H9 (cell line): ENCODE measurements at regions not wholly inside any gene's neighbourhood (a gene's known extent, or its start where the extent isn't known, plus 50 kb on each side); places are given as distances from the start of the nearest gene placed in this dataset.
"Not testable (repeated sequence)": the region's sequence is repeated elsewhere in the genome, so short reads cannot be mapped to it uniquely, and the experiment has no call there.

Experiments used
- DNase-seq: peaks from one replicate; pipeline ENCODE4 v3.0.0-alpha.2; 2017
- H2AFZ ChIP-seq: one replicate; pipeline ENCODE4 v1.6.1; 2013; ENCODE audit warnings: mild to moderate bottlenecking, low read length, control low read depth, moderate library complexity
- H2AK5ac ChIP-seq: 2 replicates; pipeline ENCODE4 v1.6.1; 2013; ENCODE audit warnings: low read length, control low read depth, mixed read lengths; ENCODE audit not compliant: insufficient read length
- H2BK120ac ChIP-seq: one replicate; pipeline ENCODE4 v1.6.1; 2013; ENCODE audit warnings: low read depth, mild to moderate bottlenecking, low read length, control low read depth, inconsistent platforms; ENCODE audit not compliant: poor library complexity, severe bottlenecking
- H2BK12ac ChIP-seq: 2 replicates; pipeline ENCODE4 v1.6.1; 2013; ENCODE audit warnings: low read length, control low read depth, mixed read lengths, low read depth; ENCODE audit not compliant: insufficient read length
- H2BK15ac ChIP-seq: 2 replicates; pipeline ENCODE4 v1.6.1; 2013; ENCODE audit warnings: low read depth, low read length, control low read depth
- H2BK20ac ChIP-seq: one replicate; pipeline ENCODE4 v1.6.1; 2013; ENCODE audit warnings: low read depth, mild to moderate bottlenecking, low read length, control low read depth, inconsistent platforms; ENCODE audit not compliant: poor library complexity, severe bottlenecking
- H2BK5ac ChIP-seq: 2 replicates; pipeline ENCODE4 v1.6.1; 2013; ENCODE audit warnings: low read length, control low read depth, mixed read lengths; ENCODE audit not compliant: insufficient read length
- H3K14ac ChIP-seq: 2 replicates; pipeline ENCODE4 v1.6.1; 2013; ENCODE audit warnings: low read length, control low read depth; ENCODE audit not compliant: insufficient read depth
- H3K18ac ChIP-seq: 2 replicates; pipeline ENCODE4 v1.6.1; 2013; ENCODE audit warnings: low read depth, mild to moderate bottlenecking, mixed read lengths, low read length, control low read depth; ENCODE audit not compliant: insufficient read length
- H3K23ac ChIP-seq: 2 replicates; pipeline ENCODE4 v1.6.1; 2013; ENCODE audit warnings: low read length, control low read depth, mixed read lengths, low read depth; ENCODE audit not compliant: insufficient read length
- H3K23me2 ChIP-seq: 2 replicates; pipeline ENCODE4 v1.6.1; 2013; ENCODE audit warnings: low read depth, mild to moderate bottlenecking, mixed read lengths, low read length, control low read depth; ENCODE audit not compliant: insufficient read length, poor library complexity, severe bottlenecking
- H3K27ac ChIP-seq: 2 replicates; pipeline ENCODE4 v1.5.1; 2013; ENCODE audit warnings: low read length, control low read depth, mixed read lengths, low read depth; ENCODE audit not compliant: insufficient read length
- H3K27me3 ChIP-seq: 2 replicates; pipeline ENCODE4 v1.6.1; 2013; ENCODE audit warnings: low read length, control low read depth, inconsistent platforms; ENCODE audit not compliant: insufficient read depth
- H3K4ac ChIP-seq: 2 replicates; pipeline ENCODE4 v1.6.1; 2013; ENCODE audit warnings: low read depth, mild to moderate bottlenecking, control low read depth, inconsistent platforms, low read length, moderate library complexity
- H3K4me1 ChIP-seq: 2 replicates; pipeline ENCODE4 v1.6.1; 2013; ENCODE audit warnings: low read length, control low read depth, inconsistent platforms; ENCODE audit not compliant: insufficient read depth
- H3K4me2 ChIP-seq: 2 replicates; pipeline ENCODE4 v1.6.1; 2013; ENCODE audit warnings: low read length, control low read depth, mixed read lengths; ENCODE audit not compliant: insufficient read length, insufficient read depth
- H3K56ac ChIP-seq: 2 replicates; pipeline ENCODE4 v1.6.1; 2013; ENCODE audit warnings: low read depth, mild to moderate bottlenecking, mixed read lengths, low read length, control low read depth; ENCODE audit not compliant: insufficient read length
- H3K79me1 ChIP-seq: 2 replicates; pipeline ENCODE4 v1.6.1; 2013; ENCODE audit warnings: low read depth, mild to moderate bottlenecking, moderate library complexity, low read length, control low read depth, inconsistent platforms; ENCODE audit not compliant: insufficient read depth, poor library complexity, severe bottlenecking
- H3K79me2 ChIP-seq: 2 replicates; pipeline ENCODE4 v1.6.1; 2013; ENCODE audit warnings: low read length, control low read depth, inconsistent platforms; ENCODE audit not compliant: insufficient read depth
- H3K9ac ChIP-seq: 2 replicates; pipeline ENCODE4 v1.6.1; 2013; ENCODE audit warnings: low read length, control low read depth, mixed read lengths; ENCODE audit not compliant: insufficient read length; ENCODE audit errors: extremely low read depth
- H3K9me3 ChIP-seq: one replicate; pipeline ENCODE4 v1.6.1; 2013; ENCODE audit warnings: low read depth, low read length, inconsistent platforms; ENCODE audit not compliant: control insufficient read depth
- H3T11ph ChIP-seq: one replicate; pipeline ENCODE4 v1.6.1; 2013; ENCODE audit warnings: mild to moderate bottlenecking, low read length, control low read depth, inconsistent platforms
- H4K20me1 ChIP-seq: one replicate; pipeline ENCODE4 v1.6.1; 2013; ENCODE audit not compliant: control insufficient read depth, insufficient read length, insufficient read depth
- H4K5ac ChIP-seq: 2 replicates; pipeline ENCODE4 v1.6.1; 2013; ENCODE audit warnings: low read depth, mild to moderate bottlenecking, mixed read lengths, low read length, control low read depth; ENCODE audit not compliant: insufficient read length
- H4K8ac ChIP-seq: replicated peaks from 2 replicates; pipeline ENCODE4 v1.6.1; 2013; ENCODE audit warnings: low read length, control low read depth, mixed read lengths, low read depth; ENCODE audit not compliant: insufficient read length
- H4K91ac ChIP-seq: 2 replicates; pipeline ENCODE4 v1.6.1; 2013; ENCODE audit warnings: low read depth, mild to moderate bottlenecking, moderate library complexity, mixed read lengths, low read length, control low read depth; ENCODE audit not compliant: insufficient read length
- H3K27ac Mint-ChIP-seq, 3 experiments: 2 replicates in 2 of 3; 3 replicates in 1 of 3; pipeline ENCODE4 v1.8.0; 2020 to 2021; ENCODE audit warnings: mixed read lengths in 3 of 3, mild to moderate bottlenecking in 1 of 3, moderate library complexity in 1 of 3
- H3K27me3 Mint-ChIP-seq: 2 replicates; pipeline ENCODE4 v1.8.0; 2021; ENCODE audit warnings: low read depth, mild to moderate bottlenecking, moderate library complexity, mixed read lengths
- H3K36me3 Mint-ChIP-seq, 3 experiments: 2 replicates in 2 of 3; 3 replicates in 1 of 3; pipeline ENCODE4 v1.8.0; 2020 to 2021; ENCODE audit warnings: low read depth in 3 of 3, mixed read lengths in 3 of 3; ENCODE audit not compliant: insufficient read depth in 1 of 3
- H3K4me1 Mint-ChIP-seq, 2 experiments: 2 replicates each; pipeline ENCODE4 v1.8.0; 2020; ENCODE audit warnings: mixed read lengths in 2 of 2
- H3K4me3 Mint-ChIP-seq, 2 experiments: 2 replicates in 1 of 2; 3 replicates in 1 of 2; pipeline ENCODE4 v1.8.0; 2020 to 2021; ENCODE audit warnings: mild to moderate bottlenecking in 2 of 2, mixed read lengths in 2 of 2, moderate library complexity in 1 of 2
- H3K9me3 Mint-ChIP-seq, 2 experiments: 2 replicates in 1 of 2; 3 replicates in 1 of 2; pipeline ENCODE4 v1.8.0; 2020; ENCODE audit warnings: mild to moderate bottlenecking in 2 of 2, mixed read lengths in 2 of 2, moderate library complexity in 1 of 2
- WGBS: extraction: QIAGEN DNeasy Blood & Tissue Kit; methylation state at CpG from one replicate; pipeline ENCODE4 v1.1.7; 2013; ENCODE audit warnings: missing lambda C conversion rate, low lambda C conversion rate, mixed read lengths; ENCODE audit not compliant: insufficient read length; ENCODE audit errors: extremely low coverage; 5-methylcytosine and 5-hydroxymethylcytosine counted together

DNA sequence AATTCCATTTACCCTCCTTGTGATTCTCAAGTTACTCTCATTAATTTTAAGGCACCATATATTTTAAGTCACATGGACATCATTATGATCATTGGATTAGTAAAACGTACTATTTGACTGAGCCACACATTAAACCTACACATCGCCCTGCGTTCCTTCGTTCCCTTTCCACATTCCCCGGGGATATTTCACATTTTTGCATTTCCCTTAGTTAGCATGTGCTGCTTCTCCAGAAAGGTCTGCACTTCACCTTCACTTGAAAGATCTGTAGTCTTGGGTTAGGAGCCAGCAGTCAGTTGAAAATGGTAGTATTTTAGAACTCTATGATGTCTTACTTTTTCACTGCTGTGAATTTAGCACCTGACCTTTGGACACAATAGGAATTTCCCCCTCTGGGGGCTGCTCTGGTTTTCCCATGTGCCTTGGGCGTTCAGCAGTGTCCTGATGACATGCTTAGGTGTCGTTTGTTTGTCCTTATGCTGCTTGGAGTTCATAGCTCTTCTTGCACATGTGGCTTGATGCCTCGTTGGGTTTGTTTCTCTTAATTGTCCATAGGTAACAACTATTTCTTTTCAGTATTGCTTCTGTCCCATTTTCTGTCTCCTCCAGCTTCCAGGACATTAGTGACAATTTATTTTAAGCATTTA, 56.9 kb upstream of the NBPF20 start:
- H2BK20ac ChIP-seq, DNase-seq, H3K9ac ChIP-seq, H3K27ac Mint-ChIP-seq, H3K4me1 Mint-ChIP-seq, H3K9me3 Mint-ChIP-seq, H4K8ac ChIP-seq, H2BK12ac ChIP-seq, H4K20me1 ChIP-seq, H3K36me3 Mint-ChIP-seq, H3K23ac ChIP-seq, H3K56ac ChIP-seq, H3K23me2 ChIP-seq, H2AK5ac ChIP-seq, H2AFZ ChIP-seq, H3K18ac ChIP-seq, H4K91ac ChIP-seq, H2BK15ac ChIP-seq, H3K4me1 ChIP-seq, H2BK120ac ChIP-seq, H4K5ac ChIP-seq, H3K27me3 ChIP-seq, H3K4me2 ChIP-seq, H3K27ac ChIP-seq, H3K4me3 Mint-ChIP-seq, H3K4ac ChIP-seq, H3K27me3 Mint-ChIP-seq, H2BK5ac ChIP-seq, H3K79me2 ChIP-seq, H3K14ac ChIP-seq, H3K9me3 ChIP-seq, H3T11ph ChIP-seq, H3K79me1 ChIP-seq: not testable (repeated sequence)
- WGBS: no CpG with 5 or more reads among the region's 8 CpGs

DNA sequence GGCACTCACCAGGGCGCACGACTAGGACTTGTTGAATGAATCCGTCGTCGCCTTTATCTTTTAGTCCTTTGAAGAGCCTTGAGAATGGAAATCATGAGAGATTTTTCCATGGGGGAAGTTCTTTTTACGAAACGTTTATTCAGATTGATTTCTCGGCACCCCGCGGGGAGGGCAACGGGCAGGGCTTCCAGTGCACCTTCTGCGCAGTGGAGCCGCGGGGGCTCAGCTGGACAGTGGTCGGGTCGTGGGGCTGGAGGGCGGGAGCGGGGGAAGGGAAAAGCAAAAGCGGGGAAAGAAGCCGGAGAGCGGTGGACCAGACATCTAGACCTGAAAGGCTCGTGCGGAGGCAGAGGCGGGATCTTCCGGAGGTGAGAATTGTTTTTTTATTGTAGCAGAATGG, 50.6 kb upstream of the NBPF20 start:
- H3K4ac ChIP-seq, H3K27ac ChIP-seq, H3K23me2 ChIP-seq, H3K36me3 Mint-ChIP-seq, H3K9me3 Mint-ChIP-seq, H2AK5ac ChIP-seq, H3K27me3 ChIP-seq, H2BK12ac ChIP-seq, H3K4me1 ChIP-seq, H3K4me2 ChIP-seq, H3K4me1 Mint-ChIP-seq, H4K91ac ChIP-seq, H4K20me1 ChIP-seq, H3K14ac ChIP-seq, H4K8ac ChIP-seq, H2AFZ ChIP-seq, H2BK15ac ChIP-seq, H3T11ph ChIP-seq, H2BK20ac ChIP-seq, H3K56ac ChIP-seq, H3K23ac ChIP-seq, H3K9ac ChIP-seq, H3K9me3 ChIP-seq, DNase-seq, H3K18ac ChIP-seq, H2BK5ac ChIP-seq, H4K5ac ChIP-seq, H2BK120ac ChIP-seq, H3K79me2 ChIP-seq, H3K79me1 ChIP-seq, H3K27ac Mint-ChIP-seq: not testable (repeated sequence)
- Mint-ChIP-seq H3K27me3 (peaks cover 16% of the 10 kb centered on the region), H3K4me3 (peak overlapping the region; percentile 75 to 93)
- no CpG with 5 or more reads among the region's 25 CpGs for WGBS
